EH (cell line): ENCODE measurements at regions not wholly inside any gene's neighbourhood (a gene's known extent, or its start where the extent isn't known, plus 50 kb on each side); places are given as distances from the start of the nearest gene placed in this dataset.

Source experiments
- DNase-seq: peaks from one replicate; pipeline ENCODE4 v3.0.0-alpha.2; 2015; ENCODE audit warnings: low read depth

- no peak for DNase-seq
Measured at GRCh38 chr4:181193131-181193930, 1049.9 kb upstream of the TENM3 start.

GRCh38 chr4:181194096-181194495 lies 1049.1 kb upstream of the TENM3 start:
- no peak for DNase-seq

- no peak for DNase-seq
Measured at GRCh38 chr4:181200076-181200475, 1043.1 kb upstream of the TENM3 start.

- no peak for DNase-seq
Measured at GRCh38 chr4:181202240-181202639, 1041.0 kb upstream of the TENM3 start.

GRCh38 chr4:181204109-181204508 lies 1039.1 kb upstream of the TENM3 start:
- no peak for DNase-seq

GRCh38 chr4:181213551-181213950 lies 1029.7 kb upstream of the TENM3 start:
- DNase-seq = no peak

- no peak for DNase-seq
Measured at GRCh38 chr4:181216501-181216900, 1026.7 kb upstream of the TENM3 start.

GRCh38 chr4:181219783-181220416 lies 1023.3 kb upstream of the TENM3 start:
- DNase-seq = no peak

- DNase-seq = no peak
Measured at GRCh38 chr4:181224852-181225251, 1018.4 kb upstream of the TENM3 start.

GRCh38 chr4:181225616-181226261 lies 1017.5 kb upstream of the TENM3 start:
- no peak for DNase-seq

- no peak for DNase-seq
Measured at GRCh38 chr4:181234951-181235680, 1008.1 kb upstream of the TENM3 start.

- no peak for DNase-seq
Measured at GRCh38 chr4:181245326-181245725, 997.9 kb upstream of the TENM3 start.

GRCh38 chr4:181249031-181249430 lies 994.2 kb upstream of the TENM3 start:
- DNase-seq = no peak

GRCh38 chr4:181254771-181255170 lies 988.4 kb upstream of the TENM3 start:
- DNase-seq = no peak

GRCh38 chr4:181258569-181258968 lies 984.6 kb upstream of the TENM3 start:
- no peak for DNase-seq

- no peak for DNase-seq
Measured at GRCh38 chr4:181259081-181259709, 984.0 kb upstream of the TENM3 start.

- DNase-seq = peak; percentile 1
Measured at GRCh38 chr4:181261279-181261678, 981.9 kb upstream of the TENM3 start.

GRCh38 chr4:181264893-181265292 lies 978.3 kb upstream of the TENM3 start:
- DNase-seq = no peak

- no peak for DNase-seq
Measured at GRCh38 chr4:181265370-181265769, 977.8 kb upstream of the TENM3 start.

- DNase-seq = no peak
Measured at GRCh38 chr4:181271116-181271640, 972.0 kb upstream of the TENM3 start.

- DNase-seq = no peak
Measured at GRCh38 chr4:181272422-181272821, 970.8 kb upstream of the TENM3 start.

- DNase-seq = no peak
Measured at GRCh38 chr4:181278941-181279340, 964.3 kb upstream of the TENM3 start.
